GM18508 (cell line): ENCODE measurements at regions not wholly inside any gene's neighbourhood (a gene's known extent, or its start where the extent isn't known, plus 50 kb on each side); places are given as distances from the start of the nearest gene placed in this dataset.

ENCODE experiments used
- ATAC-seq: cut with Tn5 transposase; IDR thresholded peaks from one replicate; pipeline ENCODE4 v1.9.1; 2021; ENCODE audit warnings: moderate number of reproducible peaks; ENCODE audit not compliant: insufficient read depth, unreplicated experiment

- ATAC-seq = no peak
Measured at GRCh38 chr4:32525420-32525819, 1805.3 kb downstream of the PCDH7 start.

GRCh38 chr4:32544846-32545245, 1824.7 kb downstream of the PCDH7 start:
- no peak for ATAC-seq

GRCh38 chr4:32551943-32552342, 1831.8 kb downstream of the PCDH7 start:
- no peak for ATAC-seq

GRCh38 chr4:32560306-32560705, 1840.1 kb downstream of the PCDH7 start:
- no peak for ATAC-seq

- no peak for ATAC-seq
Measured at GRCh38 chr4:32562010-32562409, 1841.8 kb downstream of the PCDH7 start.

- ATAC-seq = no peak
Measured at GRCh38 chr4:32564626-32565025, 1844.5 kb downstream of the PCDH7 start.

- ATAC-seq = no peak
Measured at GRCh38 chr4:32569861-32570260, 1849.7 kb downstream of the PCDH7 start.

GRCh38 chr4:32572366-32572765, 1852.2 kb downstream of the PCDH7 start:
- no peak for ATAC-seq

GRCh38 chr4:32574803-32575202, 1854.6 kb downstream of the PCDH7 start:
- ATAC-seq = no peak

- no peak for ATAC-seq
Measured at GRCh38 chr4:32589097-32589496, 1868.9 kb downstream of the PCDH7 start.

- no peak for ATAC-seq
Measured at GRCh38 chr4:32589853-32590252, 1869.7 kb downstream of the PCDH7 start.

- ATAC-seq = no peak
Measured at GRCh38 chr4:32597354-32597753, 1877.2 kb downstream of the PCDH7 start.

- ATAC-seq = no peak
Measured at GRCh38 chr4:32601848-32602247, 1881.7 kb downstream of the PCDH7 start.

GRCh38 chr4:32607978-32608377, 1887.8 kb downstream of the PCDH7 start:
- ATAC-seq = no peak

GRCh38 chr4:32624943-32625603, 1904.9 kb downstream of the PCDH7 start:
- ATAC-seq = no peak

- no peak for ATAC-seq
Measured at GRCh38 chr4:32625687-32626337, 1905.6 kb downstream of the PCDH7 start.

GRCh38 chr4:32631831-32632230, 1911.7 kb downstream of the PCDH7 start:
- no peak for ATAC-seq

- ATAC-seq = no peak
Measured at GRCh38 chr4:32633421-32633820, 1913.3 kb downstream of the PCDH7 start.

- no peak for ATAC-seq
Measured at GRCh38 chr4:32645653-32646052, 1925.5 kb downstream of the PCDH7 start.

- no peak for ATAC-seq
Measured at GRCh38 chr4:32658019-32658418, 1937.8 kb downstream of the PCDH7 start.

GRCh38 chr4:32661229-32661628, 1941.1 kb downstream of the PCDH7 start:
- no peak for ATAC-seq

- ATAC-seq = no peak
Measured at GRCh38 chr4:32662803-32663202, 1942.6 kb downstream of the PCDH7 start.
